SH-SY5Y (cell line): ENCODE measurements at regions not wholly inside any gene's neighbourhood (a gene's known extent, or its start where the extent isn't known, plus 50 kb on each side); places are given as distances from the start of the nearest gene placed in this dataset.

Source experiments
- GATA2 ChIP-seq: IDR thresholded peaks from 2 replicates; pipeline ENCODE4 v1.6.1; 2011; ENCODE audit warnings: mild to moderate bottlenecking, low read depth, low read length
- GATA3 ChIP-seq: IDR thresholded peaks from 2 replicates; pipeline ENCODE4 v1.6.1; 2011; ENCODE audit warnings: low read depth, mild to moderate bottlenecking, low read length, moderate library complexity

- TF ChIP-seq GATA3 (no peak), GATA2 (no peak)
These were observed 312.1 kb upstream of the CDH18 start for GRCh38 chr5:20300110-20300509.

- TF ChIP-seq GATA3 (no peak), GATA2 (no peak)
These were observed 306.7 kb upstream of the CDH18 start for GRCh38 chr5:20294696-20295095.

GRCh38 chr5:20291766-20292165 lies 303.8 kb upstream of the CDH18 start:
- no peak for TF ChIP-seq GATA3
- no peak for TF ChIP-seq GATA2

- TF ChIP-seq GATA2, result no peak
- no peak for TF ChIP-seq GATA3
These were observed 299.6 kb upstream of the CDH18 start for GRCh38 chr5:20287640-20288039.

GRCh38 chr5:20286512-20286911 lies 298.5 kb upstream of the CDH18 start:
- TF ChIP-seq GATA2, result no peak
- no peak for TF ChIP-seq GATA3

GRCh38 chr5:20276959-20277263 lies 288.9 kb upstream of the CDH18 start:
- no peak for TF ChIP-seq GATA3
- TF ChIP-seq GATA2, result no peak

GRCh38 chr5:20276061-20276958 lies 288.3 kb upstream of the CDH18 start:
- TF ChIP-seq GATA3 (no peak), GATA2 (no peak)

GRCh38 chr5:20266066-20266465 lies 278.1 kb upstream of the CDH18 start:
- TF ChIP-seq GATA3, result no peak
- no peak for TF ChIP-seq GATA2

GRCh38 chr5:20262896-20263295 lies 274.9 kb upstream of the CDH18 start:
- TF ChIP-seq GATA2, result no peak
- no peak for TF ChIP-seq GATA3

- TF ChIP-seq GATA3 (no peak), GATA2 (no peak)
These were observed 266.7 kb upstream of the CDH18 start for GRCh38 chr5:20254748-20255147.

GRCh38 chr5:20248118-20248517 lies 260.1 kb upstream of the CDH18 start:
- TF ChIP-seq GATA3 (no peak), GATA2 (no peak)

GRCh38 chr5:20245432-20245974 lies 257.5 kb upstream of the CDH18 start:
- no peak for TF ChIP-seq GATA2
- no peak for TF ChIP-seq GATA3

GRCh38 chr5:20241351-20241750 lies 253.4 kb upstream of the CDH18 start:
- TF ChIP-seq GATA3 (no peak), GATA2 (no peak)

- TF ChIP-seq GATA2 (no peak), GATA3 (no peak)
These were observed 243.0 kb upstream of the CDH18 start for GRCh38 chr5:20231040-20231439.

GRCh38 chr5:20230010-20230409 lies 242.0 kb upstream of the CDH18 start:
- TF ChIP-seq GATA2 (no peak), GATA3 (no peak)
